GM18907 (cell line): ENCODE measurements at regions not wholly inside any gene's neighbourhood (a gene's known extent, or its start where the extent isn't known, plus 50 kb on each side); places are given as distances from the start of the nearest gene placed in this dataset.
"Not testable (repeated sequence)": the region's sequence is repeated elsewhere in the genome, so short reads cannot be mapped to it uniquely, and the experiment has no call there.

Source experiments
- ATAC-seq: cut with Tn5 transposase; IDR thresholded peaks from one replicate; pipeline ENCODE4 v1.9.1; 2021; ENCODE audit warnings: mild to moderate bottlenecking, moderate library complexity; ENCODE audit not compliant: unreplicated experiment

DNA sequence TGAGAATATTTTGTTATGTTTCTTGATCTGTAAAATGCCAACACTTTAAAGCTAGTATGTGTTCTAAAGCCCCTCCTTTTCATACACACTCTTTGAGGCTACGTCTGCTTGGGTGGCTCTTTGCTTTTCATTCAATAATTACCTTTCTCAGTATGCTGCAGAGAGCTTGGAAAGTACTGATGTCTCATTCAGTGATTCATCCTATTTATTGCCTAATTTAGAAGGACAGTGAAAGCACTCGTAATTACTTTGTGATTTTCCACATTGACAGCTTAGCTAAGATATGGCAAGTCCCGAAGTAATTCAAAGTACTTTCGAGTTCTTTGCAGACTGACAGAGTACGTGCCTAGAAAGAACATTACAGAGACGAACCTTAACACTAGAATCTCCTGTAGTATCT is 57.2 kb downstream of the BMP15 start:
- no peak for ATAC-seq

DNA sequence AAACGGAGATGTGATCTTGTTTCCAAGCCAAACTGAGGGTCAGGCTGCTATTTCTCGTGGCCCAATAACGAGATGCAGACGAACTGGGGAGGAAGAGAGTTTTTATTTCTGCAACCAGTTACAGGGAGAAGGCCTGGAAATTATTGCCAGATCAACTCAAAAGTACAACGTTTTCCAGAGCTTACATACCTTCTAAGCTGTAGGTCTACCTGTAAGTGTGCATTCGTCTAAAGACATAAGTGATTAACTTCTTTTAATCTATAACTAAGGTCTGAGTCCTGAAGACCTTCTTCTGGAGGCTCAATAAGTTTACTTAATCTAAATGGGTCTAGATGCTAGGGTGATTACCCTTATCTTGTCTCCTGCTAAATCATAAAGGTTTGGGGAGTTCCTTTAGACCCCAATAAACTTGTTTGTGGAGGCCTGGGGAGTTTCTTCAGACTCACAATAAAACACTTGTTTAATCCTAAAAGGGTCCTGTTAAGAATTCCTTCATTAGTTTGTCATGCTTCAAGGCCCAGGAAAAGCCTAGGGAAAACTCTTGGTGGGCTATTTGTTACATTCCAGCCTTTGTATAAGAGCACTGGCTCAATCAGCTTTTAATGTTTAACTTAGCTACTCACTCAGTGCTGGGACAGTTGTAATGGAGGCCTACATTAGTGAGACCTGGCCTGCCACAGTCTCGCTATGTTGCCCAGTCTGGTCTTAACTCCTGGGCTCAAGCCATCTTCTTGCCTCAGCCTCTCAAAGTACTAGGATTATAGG is 58.5 kb downstream of the BMP15 start:
- ATAC-seq: not testable (repeated sequence)

DNA sequence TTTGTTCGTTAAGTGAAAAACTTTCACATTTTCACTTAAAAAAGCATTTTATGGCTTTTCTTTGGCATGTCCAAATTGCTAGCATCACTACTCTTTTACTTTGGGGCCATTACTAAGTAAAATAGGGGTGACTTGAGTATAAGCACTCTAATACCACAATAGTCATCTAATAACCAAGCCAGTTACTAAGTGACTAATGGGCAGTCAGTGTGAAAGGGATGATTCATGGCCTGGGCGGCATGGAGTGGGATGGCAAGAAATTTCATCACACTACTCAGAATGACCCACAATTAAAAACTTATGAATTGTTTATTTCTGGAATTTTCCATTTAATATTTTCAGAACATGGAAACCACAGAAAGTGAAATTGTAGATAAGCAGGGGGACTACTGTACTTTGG is 60.9 kb downstream of the BMP15 start:
- ATAC-seq: peak; percentile 97

DNA sequence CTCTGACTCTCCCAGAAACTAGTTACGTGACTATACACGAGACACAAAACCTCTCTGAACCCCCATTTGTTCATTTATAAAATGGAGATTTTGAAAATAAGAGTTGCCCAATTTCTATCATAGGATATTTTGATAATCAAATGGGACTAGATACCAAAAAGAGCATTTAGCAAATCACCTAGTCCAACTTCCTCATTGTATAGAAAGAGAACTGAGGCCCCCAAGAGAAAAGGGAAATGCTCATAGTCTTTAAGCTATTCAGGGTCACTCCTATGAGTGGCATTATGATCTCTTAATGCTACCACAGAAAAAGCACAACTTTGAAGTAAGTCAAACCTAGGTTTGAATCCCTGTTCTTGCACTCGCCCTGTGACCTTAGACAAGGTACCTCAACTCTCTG is 62.7 kb downstream of the BMP15 start:
- no peak for ATAC-seq

DNA sequence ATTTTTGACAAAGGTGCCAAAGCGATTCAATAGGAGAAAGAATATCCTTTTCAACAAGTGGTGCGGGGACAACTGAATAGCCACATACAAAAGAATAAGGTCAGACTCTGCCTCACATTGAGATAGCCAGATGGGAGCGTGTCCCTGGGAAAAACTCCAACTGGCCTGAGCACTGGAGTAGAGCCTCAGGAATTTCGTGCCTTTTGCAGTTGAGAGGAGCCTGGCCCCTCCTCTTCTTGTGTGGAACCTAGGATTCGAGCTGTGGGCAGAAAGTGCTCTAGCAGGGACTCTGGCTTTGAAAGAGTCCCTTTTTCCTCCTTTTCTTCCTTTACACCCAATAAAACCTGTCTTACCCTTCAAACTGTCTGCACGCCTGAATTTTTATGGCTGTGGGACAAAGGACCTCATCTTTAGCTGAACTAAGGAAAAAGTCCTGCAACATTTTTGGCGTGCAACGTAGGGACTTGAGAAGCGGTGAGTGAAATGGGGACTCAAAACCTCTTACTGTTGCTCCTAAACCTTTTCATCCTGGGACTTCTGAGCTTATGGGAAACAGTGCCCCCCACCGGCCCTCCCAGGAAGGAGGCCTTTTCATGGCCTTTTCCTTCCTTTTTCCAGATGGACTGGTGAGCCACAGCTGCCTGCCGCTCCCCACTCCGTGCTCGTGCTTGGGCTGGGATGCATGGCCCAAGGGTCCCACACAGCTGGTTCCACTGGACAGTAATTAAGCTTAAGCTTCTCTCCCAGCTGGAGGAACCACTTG is 68.6 kb downstream of the BMP15 start:
- ATAC-seq: no peak

DNA sequence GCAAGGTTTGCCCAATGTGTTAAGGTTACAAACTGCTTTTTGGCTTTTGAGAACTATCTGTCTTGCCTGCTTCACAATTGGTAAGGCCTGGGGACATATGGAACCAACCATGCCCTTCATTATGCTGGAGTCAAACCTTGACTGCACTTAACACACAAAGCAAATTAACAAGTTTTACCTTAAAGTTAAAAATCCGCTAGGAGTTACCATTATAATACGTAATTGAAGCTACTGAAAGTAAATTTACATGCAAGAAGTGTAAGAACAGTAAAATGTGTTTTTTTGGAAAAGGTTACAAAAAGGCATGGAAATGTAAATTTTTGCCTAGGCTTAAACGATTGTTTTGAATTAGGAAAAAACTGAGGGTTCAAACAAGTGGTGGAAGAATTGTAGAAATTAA is 69.7 kb downstream of the BMP15 start:
- no peak for ATAC-seq

DNA sequence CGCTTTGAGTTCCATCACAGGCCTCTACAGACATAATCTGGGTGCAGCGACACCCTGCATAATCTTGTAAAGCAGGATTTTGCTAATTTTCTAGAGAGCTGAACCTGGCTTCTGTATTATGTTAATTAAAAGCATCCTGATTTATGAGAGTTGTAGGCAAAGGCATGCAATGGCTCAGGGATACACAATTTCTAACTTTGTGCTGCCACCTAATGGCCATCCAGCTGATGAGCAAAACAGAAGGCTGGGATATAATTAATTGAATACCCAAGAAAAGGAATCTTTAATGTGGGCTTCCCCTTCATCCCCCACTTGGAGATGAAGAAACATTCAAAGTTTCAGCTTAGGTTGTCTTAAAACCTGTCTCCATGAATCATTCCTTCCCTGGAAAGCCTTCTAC is 78.1 kb downstream of the BMP15 start:
- peak; percentile 64 for ATAC-seq

DNA sequence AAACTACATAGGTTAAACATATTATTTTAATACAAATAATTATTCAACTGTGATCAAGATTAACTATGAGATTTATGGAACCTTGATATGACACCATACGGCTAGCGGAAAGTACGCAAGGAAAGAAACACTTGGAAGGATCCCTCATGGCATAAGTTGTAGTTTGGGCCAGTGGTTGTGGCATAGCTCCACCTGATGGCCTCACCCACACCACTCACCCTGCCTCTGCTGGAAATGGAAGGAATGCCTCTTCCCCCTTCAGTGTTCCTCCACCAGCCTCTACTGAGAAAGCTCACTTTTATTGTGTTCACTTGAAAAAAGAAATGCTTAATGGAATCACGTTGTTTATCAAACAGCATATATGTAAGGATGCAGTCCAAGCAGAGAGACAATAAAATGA is 86.4 kb downstream of the BMP15 start:
- ATAC-seq: no peak

DNA sequence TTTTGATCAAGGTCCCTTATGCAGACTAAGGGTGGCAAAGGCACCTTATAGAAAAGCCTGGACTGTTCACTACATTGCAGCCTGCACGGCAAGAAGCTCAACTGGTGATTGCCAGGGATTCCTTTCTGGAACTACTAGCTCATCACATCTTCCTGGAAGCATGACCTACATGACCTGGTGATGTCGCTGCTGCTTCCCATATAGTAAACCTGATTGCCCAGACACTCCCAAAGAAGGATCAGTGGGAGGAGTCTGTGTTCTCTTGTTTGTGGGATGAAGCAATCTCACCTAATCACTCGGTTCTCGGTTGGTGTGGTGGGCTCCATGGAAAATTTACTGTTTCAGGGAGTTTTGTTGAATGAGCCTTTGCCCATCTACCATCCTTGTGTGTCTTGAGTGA is 89.8 kb downstream of the BMP15 start:
- not testable (repeated sequence) for ATAC-seq

DNA sequence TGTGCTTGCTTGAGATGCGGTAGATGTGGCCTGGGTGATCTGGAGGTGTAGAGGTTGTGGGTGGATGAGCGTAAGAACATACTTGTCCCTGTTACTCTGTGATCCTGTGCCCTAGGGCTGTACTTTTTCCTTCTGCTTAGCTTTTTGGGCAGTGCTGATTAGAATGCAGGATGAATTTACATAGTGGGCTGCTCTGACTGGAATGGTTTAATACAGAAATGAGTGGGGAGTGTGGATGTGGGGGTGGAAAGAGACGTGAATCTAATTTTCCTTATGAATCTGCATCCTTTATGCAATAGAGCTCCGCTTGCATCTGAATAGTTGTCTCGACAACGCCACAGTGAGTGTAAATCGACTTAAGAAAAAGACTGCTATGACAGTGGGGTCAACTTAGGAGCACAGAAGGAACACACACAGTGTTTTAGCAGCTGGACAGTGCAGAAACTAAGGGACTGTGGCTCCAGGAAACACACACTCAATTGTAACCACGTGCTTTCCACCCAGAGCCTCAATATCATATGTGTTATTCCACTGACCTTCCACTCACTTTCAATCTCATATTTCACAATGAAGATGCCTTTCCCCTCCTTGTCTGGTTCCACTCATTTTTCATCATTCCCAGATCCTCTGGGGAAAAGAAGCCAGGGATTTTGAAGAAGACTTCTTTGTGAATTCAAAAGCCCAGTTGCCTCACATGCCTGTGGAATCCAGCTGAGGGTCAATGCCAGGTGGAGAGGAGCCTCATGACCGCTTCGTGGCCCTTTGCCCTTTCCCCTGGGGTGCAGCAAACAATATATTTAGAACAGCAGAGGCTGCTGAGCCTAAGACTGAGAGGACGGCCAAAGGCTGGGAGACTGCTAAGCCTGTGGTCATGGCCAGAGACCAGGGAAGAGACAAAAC is 91.4 kb downstream of the BMP15 start:
- ATAC-seq: not testable (repeated sequence)

DNA sequence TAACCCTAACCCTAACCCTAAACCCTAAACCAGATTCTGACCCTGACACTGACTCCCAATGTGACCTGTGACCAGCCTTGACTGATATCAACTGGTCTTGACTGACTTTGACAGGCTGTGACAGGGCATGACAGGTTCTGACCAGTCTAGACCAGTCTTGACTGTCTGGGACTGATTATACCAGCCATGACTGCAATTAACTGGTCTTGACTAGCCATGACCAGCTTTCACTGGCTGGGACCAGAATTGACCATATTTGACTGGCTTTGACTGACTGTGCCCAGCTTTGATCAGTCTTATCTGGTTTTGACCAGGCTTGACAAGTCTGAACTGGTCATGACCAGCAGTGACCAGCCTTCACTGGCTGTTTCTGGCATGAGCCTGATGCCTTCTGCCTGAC is 95.5 kb downstream of the BMP15 start:
- ATAC-seq: no peak

DNA sequence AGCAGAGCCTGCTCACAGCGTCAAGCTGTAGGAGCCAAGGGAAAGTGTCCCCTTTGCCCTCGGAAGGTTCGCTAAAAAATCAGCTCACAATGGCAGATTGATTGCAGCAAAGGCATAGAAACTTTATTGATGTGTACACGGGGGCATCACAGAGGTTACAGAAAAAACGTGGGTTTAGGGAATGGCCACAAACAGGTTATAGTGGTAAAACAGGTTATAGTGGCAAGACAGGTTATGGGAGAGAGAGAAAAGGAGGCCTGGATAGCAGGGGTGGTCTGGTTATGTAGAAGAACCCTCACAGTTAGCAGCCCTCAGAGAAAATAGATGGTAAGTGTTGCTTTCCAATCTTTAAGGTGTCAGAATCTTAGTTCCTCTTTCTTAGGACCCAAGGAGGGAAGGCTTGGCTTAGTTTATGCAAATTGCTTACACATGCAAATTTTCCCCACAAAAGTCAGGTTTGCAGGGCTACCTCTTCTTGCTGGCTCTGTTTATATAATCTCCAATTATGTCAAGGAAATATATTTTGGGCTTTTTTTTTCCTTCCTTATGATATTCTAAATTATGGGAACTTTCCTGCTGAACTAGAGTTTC is 113.7 kb downstream of the BMP15 start:
- ATAC-seq: peak; percentile 83

DNA sequence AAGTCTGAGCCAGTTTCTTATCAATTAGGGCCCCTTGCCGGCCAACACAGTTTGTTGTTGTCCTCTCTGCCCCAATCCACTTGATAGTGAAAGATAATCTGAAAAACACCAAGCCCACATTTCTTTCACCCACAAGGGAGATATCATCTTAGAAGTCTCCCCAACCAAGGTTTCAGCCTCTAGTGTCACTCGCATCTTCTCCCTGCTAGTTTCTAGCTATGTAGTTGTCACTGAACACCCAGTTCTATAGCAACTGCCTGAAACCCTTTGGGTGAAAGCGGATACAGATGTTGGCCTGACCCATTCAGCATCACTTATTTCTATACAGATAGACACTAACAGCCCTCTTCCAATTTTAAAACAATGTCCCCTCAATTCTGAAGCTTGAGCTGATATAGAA is 116.3 kb downstream of the BMP15 start:
- ATAC-seq: no peak

DNA sequence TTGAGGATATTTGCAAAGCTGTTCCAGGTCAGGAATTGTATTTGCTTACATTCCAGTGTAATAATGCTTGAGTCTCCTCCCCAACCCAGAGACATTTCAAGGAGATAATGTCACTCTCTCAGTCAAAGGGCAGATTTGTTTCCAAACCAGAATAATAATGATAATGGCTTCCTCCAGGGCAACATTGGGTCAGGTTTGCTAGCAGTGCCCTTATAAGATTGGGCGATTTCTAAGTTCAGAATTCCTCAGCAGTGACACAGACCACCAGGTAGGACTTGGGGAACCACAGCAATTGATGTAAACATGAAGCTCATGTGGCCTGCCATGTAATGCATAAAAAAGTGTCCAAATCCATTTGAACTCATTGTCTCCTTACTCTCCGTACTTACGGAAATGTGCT is 125.2 kb downstream of the BMP15 start:
- no peak for ATAC-seq

DNA sequence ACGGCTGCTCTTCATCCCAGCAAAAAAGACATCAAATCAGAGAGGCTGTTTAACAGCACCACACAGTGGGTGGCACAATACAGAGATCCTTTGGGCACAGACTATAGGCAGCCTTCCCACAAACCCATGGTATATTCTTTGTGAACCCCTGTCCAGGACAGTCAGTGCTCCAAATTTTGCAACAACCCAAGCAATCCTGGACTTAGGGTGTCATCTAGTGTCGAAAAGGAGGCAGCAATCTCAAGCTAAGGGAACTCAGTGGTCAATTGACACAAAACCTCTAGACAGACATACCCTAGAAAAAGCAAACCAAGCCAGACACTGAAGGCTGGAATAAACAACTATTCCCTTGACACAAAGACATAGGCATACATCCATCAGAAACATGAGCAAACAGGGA is 137.4 kb downstream of the BMP15 start:
- ATAC-seq: no peak

DNA sequence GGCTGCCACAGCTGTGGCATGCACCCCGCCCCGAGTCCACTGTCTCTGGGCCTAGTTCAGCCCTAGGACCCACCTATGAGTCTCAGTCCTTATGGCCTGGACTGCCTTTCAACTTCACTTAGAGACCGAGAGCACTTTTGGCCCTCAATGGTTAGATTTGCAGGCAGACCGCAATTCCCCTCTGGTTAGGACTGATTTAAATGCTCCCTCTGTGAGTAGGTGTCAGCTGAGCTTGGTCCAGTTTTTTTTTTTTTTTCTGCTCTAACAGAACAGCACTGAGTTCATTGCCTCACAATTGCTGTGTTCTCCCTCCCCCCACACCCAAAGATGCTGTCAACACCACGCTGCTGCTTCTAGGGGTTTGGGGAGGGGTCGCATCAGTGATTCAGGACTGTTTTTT is 143.2 kb downstream of the BMP15 start:
- no peak for ATAC-seq

DNA sequence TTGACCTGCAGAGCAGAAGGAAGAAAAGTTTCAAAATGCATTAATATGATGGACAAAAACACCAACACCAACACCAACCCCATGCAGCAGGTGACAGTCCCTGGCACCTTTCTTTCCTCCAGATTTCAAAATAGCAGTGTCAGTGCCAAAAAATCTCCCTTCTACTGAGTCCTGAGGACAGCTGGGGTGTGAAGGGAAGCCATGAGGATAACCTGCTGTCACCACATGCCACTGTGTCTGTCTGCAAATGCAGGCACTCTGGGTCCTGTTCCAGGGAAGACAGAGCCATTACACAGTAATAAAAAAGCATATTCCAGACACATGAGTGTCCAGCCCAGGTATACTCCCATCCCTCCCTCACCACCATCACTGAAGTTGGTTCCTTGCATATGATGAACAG is 187.5 kb downstream of the BMP15 start:
- no peak for ATAC-seq

DNA sequence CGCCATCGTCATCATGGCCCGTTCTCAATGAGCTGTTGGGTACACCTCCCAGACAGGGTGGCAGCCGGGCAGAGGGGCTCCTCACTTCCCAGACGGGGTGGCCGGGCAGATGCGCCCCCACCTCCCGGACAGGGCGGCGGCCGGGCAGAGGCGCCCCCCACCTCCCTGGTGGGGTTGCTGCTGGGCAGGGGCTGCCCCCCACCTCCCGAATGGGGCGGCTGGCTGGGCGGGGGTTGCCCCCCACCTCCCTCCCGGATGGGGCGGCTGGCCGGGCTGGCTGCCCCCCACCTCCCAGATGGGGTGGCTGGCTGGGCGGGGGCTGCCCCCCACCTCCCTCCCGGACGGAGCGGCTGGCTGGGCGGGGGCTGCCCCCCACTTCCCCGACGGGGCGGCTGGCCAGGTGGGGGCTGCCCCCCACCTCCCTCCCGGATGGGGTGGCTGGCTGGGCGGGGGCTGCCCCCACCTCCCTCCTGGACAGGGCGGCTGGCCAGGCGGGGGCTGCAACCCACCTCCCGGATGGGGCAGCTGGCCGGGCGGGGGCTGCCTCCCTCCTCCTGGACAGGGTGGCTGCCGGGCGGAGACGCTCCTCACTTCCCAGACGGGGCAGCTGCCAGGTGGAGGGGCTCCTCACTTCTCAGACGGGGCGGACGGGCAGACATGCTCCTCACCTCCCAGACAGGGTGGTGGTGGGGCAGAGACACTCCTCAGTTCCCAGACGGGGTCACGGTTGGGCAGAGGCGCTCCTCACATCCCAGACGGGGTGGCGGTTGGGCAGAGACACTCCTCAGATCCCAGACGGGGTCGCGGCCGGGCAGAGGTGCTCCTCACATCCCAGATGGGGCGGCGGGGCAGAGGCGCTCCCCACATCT is 208.8 kb downstream of the BMP15 start:
- not testable (repeated sequence) for ATAC-seq

DNA sequence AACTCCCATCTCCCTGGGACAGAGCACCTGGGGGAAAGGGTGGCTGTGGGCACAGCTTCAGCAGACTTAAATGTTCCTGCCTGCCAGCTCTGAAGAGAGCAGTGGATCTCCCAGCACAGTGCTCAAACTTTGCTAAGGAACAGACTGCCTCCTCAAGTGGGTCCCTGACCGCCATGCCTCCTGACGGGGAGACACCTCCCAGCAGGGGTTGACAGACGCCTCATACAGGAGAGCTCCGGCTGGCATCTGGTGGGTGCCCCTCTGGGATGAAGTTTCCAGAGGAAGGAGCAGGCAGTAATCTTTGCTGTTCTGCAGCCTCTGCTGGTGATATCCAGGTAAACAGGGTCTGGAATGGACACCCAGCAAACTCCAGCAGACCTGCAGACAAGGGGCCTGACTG is 206.9 kb upstream of the NUDT10 start:
- not testable (repeated sequence) for ATAC-seq

DNA sequence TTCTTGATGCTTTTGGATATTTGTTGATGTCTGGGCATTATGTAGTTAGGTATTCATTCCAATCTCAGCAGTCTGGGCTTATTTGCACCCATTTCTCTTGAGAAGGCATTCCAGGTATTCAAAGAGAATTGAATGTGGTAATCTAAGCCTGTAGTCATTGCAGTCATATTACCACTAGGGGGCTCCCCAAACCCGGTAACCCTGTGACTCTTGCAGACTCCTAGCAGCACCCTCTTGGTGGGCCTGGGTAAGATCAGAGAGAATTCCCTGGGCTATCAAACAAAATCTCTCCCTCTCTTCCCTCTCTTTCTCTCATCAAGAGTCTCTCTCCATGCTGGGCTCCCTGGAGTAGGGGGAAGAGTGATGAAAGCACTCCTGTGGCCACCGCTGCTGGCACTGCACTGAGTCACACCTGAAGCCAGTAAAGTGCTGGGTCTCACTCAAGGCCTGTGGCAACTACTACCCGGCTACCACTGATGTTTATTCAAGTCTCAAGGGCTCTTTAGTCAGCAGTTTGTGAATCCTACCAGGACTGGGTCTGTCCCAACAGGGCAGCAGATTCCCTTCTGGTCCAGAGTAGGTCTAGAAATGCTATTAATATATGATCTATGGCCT is 187.7 kb upstream of the NUDT10 start:
- peak; percentile 74 for ATAC-seq
